ENCODE measurements at regions not wholly inside any gene's neighbourhood (a gene's known extent, or its start where the extent isn't known, plus 50 kb on each side); places are given as distances from the start of the nearest gene placed in this dataset.

- in situ Hi-C loops (cut with HindIII; ENCODE audit: low pct_ligation_motif_present, low sequenced_read_pairs): no loop called here
Observed at GRCh38 chr10:29723726-29724125, 89.0 kb upstream of the SVIL start.

GRCh38 chr10:29722777-29723176 is 88.0 kb upstream of the SVIL start:
- no peak for DNase-seq
- no peaks in the 10 kb centered on the region for H3K36me3 ChIP-seq (replicated peaks)
- TF ChIP-seq, protein P1, sequence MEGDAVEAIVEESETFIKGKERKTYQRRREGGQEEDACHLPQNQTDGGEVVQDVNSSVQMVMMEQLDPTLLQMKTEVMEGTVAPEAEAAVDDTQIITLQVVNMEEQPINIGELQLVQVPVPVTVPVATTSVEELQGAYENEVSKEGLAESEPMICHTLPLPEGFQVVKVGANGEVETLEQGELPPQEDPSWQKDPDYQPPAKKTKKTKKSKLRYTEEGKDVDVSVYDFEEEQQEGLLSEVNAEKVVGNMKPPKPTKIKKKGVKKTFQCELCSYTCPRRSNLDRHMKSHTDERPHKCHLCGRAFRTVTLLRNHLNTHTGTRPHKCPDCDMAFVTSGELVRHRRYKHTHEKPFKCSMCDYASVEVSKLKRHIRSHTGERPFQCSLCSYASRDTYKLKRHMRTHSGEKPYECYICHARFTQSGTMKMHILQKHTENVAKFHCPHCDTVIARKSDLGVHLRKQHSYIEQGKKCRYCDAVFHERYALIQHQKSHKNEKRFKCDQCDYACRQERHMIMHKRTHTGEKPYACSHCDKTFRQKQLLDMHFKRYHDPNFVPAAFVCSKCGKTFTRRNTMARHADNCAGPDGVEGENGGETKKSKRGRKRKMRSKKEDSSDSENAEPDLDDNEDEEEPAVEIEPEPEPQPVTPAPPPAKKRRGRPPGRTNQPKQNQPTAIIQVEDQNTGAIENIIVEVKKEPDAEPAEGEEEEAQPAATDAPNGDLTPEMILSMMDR (IDR thresholded peaks at IDR 0.05; ENCODE audit: low read depth, low read length, missing control alignments): no peak
- H3K27ac ChIP-seq: no peak overlapping the region
- H3K4me3 ChIP-seq (ENCODE audit: low read depth, low read length): no peak overlapping the region
- H3K27me3 ChIP-seq (replicated peaks): no peaks in the 10 kb centered on the region
- in situ Hi-C loops (cut with HindIII; ENCODE audit: low pct_ligation_motif_present, low sequenced_read_pairs): no loop called here

More at GRCh38 chr10:29723726-29724125, 89.0 kb upstream of the SVIL start:
- Histone ChIP-seq H3K4me3 (ENCODE audit: low read depth, low read length) (no peak overlapping the region), H3K27me3 (replicated peaks) (no peaks in the 10 kb centered on the region), H3K36me3 (replicated peaks) (no peaks in the 10 kb centered on the region), H3K27ac (no peak overlapping the region)
- TF ChIP-seq, protein P1 (IDR thresholded peaks at IDR 0.05; ENCODE audit: low read depth, low read length, missing control alignments): no peak
- no peak for DNase-seq

- TF ChIP-seq, protein P1 (IDR thresholded peaks at IDR 0.05; ENCODE audit: low read depth, low read length, missing control alignments): no peak
Observed at GRCh38 chr10:29720149-29720548, 85.4 kb upstream of the SVIL start.

DNA sequence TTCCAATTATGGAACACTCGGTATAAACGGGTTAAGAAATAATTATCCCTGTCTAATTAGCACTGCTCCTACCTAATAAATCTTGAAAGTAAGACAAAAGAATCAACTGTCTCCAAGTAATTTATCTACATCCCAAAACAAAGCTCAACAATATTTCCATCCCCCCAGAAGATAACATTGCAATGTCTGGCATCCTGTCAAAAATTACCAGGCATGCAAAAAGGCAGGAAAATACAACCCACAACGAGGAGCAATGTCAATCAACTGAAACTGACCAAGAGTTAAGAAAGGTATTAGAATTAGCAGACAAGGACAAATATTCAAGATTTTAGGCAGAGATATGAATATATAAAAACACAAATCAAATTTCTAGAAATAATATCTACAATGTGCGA is 84.5 kb upstream of the SVIL start:
- TF ChIP-seq, protein P1 (IDR thresholded peaks at IDR 0.05; ENCODE audit: low read depth, low read length, missing control alignments): no peak
- no peak for DNase-seq
- in situ Hi-C loops (cut with HindIII; ENCODE audit: low pct_ligation_motif_present, low sequenced_read_pairs): no loop called here
- no peak overlapping the region for H3K4me3 ChIP-seq (ENCODE audit: low read depth, low read length)
- H3K27ac ChIP-seq: no peak overlapping the region
- no peaks in the 10 kb centered on the region for H3K27me3 ChIP-seq (replicated peaks)
- no peaks in the 10 kb centered on the region for H3K36me3 ChIP-seq (replicated peaks)

More at GRCh38 chr10:29720149-29720548, 85.4 kb upstream of the SVIL start:
- no peak for DNase-seq
- H3K36me3 ChIP-seq (replicated peaks): no peaks in the 10 kb centered on the region
- no peak overlapping the region for H3K27ac ChIP-seq
- H3K27me3 ChIP-seq (replicated peaks): no peaks in the 10 kb centered on the region
- no peak overlapping the region for H3K4me3 ChIP-seq (ENCODE audit: low read depth, low read length)
- in situ Hi-C loops (cut with HindIII; ENCODE audit: low pct_ligation_motif_present, low sequenced_read_pairs): no loop called here

GRCh38 chr10:29715296-29715695 is 80.5 kb upstream of the SVIL start:
- H3K4me3 ChIP-seq (ENCODE audit: low read depth, low read length): no peak overlapping the region
- H3K36me3 ChIP-seq (replicated peaks): no peaks in the 10 kb centered on the region
- TF ChIP-seq, protein P1 (IDR thresholded peaks at IDR 0.05; ENCODE audit: low read depth, low read length, missing control alignments): no peak
- H3K27me3 ChIP-seq (replicated peaks): no peaks in the 10 kb centered on the region
- in situ Hi-C loops (cut with HindIII; ENCODE audit: low pct_ligation_motif_present, low sequenced_read_pairs): no loop called here
- H3K27ac ChIP-seq: no peak overlapping the region
- DNase-seq: no peak
